IPS DF 6.9 (cell line): ENCODE measurements at regions not wholly inside any gene's neighbourhood (a gene's known extent, or its start where the extent isn't known, plus 50 kb on each side); places are given as distances from the start of the nearest gene placed in this dataset.
"Not testable (repeated sequence)": the region's sequence is repeated elsewhere in the genome, so short reads cannot be mapped to it uniquely, and the experiment has no call there.

ENCODE experiments used
- DNase-seq: peaks from one replicate; pipeline ENCODE4 v3.0.0-alpha.2; 2013; ENCODE audit warnings: low read depth, low spot score
- H3K27ac ChIP-seq: one replicate; pipeline ENCODE4 v1.5.1; 2013; ENCODE audit warnings: low read length, control low read depth
- H3K27me3 ChIP-seq: 2 replicates; pipeline ENCODE4 v1.6.1; 2013; ENCODE audit warnings: mild to moderate bottlenecking, low read length; ENCODE audit not compliant: control insufficient read depth, insufficient read depth
- H3K36me3 ChIP-seq: 2 replicates; pipeline ENCODE4 v1.6.1; 2013; ENCODE audit warnings: low read length; ENCODE audit not compliant: control insufficient read depth, insufficient read depth
- H3K4me1 ChIP-seq: 2 replicates; pipeline ENCODE4 v1.6.1; 2013; ENCODE audit warnings: low read length; ENCODE audit not compliant: control insufficient read depth, insufficient read depth
- H3K4me3 ChIP-seq: 2 replicates; pipeline ENCODE4 v1.5.1; 2013; ENCODE audit warnings: mild to moderate bottlenecking, low read length
- H3K9me3 ChIP-seq: 2 replicates; pipeline ENCODE4 v1.6.1; 2013; ENCODE audit warnings: low read length, inconsistent platforms; ENCODE audit not compliant: control insufficient read depth, insufficient read depth
- WGBS: extraction: QIAGEN DNeasy Blood & Tissue Kit; methylation state at CpG from one replicate; pipeline ENCODE4 v1.1.7; 2013; ENCODE audit warnings: mixed read lengths, missing lambda C conversion rate; ENCODE audit not compliant: insufficient read length, insufficient coverage; 5-methylcytosine and 5-hydroxymethylcytosine counted together

DNA sequence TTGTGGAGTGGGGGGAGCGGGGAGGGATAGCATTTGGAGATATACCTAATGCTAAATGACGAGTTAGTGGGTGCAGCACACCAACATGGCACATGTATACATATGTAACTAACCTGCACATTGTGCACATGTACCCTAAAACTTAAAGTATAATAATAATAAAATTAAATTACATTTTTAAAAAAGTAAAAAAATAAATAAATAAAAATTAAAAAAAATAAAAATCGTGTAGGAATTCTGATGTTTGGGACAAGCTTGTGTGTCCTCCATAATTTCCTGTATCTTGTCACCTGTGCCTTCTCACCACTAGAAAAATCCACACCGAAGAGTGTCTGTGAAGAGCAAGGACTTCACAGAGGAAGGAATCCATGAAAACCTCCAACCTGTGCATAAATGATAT lies 400.5 kb upstream of the MGMT start:
- no CpG with 5 or more reads among the region's 4 CpGs for WGBS
- H3K27me3 ChIP-seq: not testable (repeated sequence)

DNA sequence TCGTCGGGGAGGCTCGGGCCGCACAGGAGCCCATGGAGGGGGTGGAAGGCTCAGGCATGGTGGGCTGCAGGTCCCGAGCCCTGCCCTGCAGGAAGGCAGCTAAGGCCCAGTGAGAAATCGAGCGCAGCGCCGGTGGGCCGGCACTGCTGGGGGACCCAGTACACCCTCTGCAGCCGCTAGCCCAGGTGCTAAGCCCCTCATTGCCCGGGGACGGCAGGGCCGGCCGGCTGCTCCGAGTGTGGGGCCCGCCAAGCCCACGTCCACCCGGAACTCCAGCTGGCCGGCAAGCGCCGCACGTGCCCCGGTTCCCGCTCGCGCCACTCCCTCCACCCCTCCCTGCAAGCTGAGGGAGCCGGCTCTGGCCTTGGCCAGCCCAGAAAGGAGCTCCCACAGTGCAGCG lies 395.6 kb upstream of the MGMT start:
- not testable (repeated sequence) for H3K27ac ChIP-seq, H3K4me3 ChIP-seq, H3K4me1 ChIP-seq, H3K36me3 ChIP-seq, DNase-seq, H3K27me3 ChIP-seq, H3K9me3 ChIP-seq
- no CpG with 5 or more reads among the region's 29 CpGs for WGBS

More for the DNA sequence above, 400.5 kb upstream of the MGMT start:
- H3K27ac ChIP-seq, H3K9me3 ChIP-seq, H3K4me3 ChIP-seq, DNase-seq, H3K36me3 ChIP-seq, H3K4me1 ChIP-seq: not testable (repeated sequence)

DNA sequence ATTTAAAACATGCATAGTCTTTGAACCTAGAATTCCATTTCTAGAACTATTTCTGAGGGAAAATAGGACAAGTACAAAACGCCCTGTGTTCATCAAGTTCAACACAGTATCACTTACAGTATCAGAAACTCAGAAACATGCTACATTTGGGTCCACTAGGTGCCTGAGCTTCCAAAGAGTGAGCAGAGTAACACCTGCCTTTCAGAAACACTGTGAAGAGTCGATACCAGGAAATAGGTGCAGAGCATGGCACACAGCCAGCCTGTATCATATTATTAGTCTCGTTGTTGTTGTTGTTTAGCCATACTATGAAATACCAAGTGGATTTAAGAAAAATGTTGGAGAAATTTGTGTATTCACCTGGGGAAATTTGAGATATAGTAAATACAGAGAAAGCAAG lies 392.1 kb upstream of the MGMT start:
- H3K36me3 ChIP-seq: no peaks in the 10 kb centered on the region
- H3K4me3 ChIP-seq: no peak overlapping the region
- no peaks in the 10 kb centered on the region; the same call in 1 of the 2 replicates for H3K4me1 ChIP-seq
- H3K9me3 ChIP-seq: no peaks in the 10 kb centered on the region
- no peak for DNase-seq
- H3K27ac ChIP-seq: no peak overlapping the region
- H3K27me3 ChIP-seq: no peaks in the 10 kb centered on the region
- WGBS: no CpG with 5 or more reads among the region's 3 CpGs

GRCh38 chr10:129075508-129075907 lies 391.5 kb upstream of the MGMT start:
- H3K4me1 ChIP-seq: no peaks in the 10 kb centered on the region; the same call in 1 of the 2 replicates
- no peak for DNase-seq
- no CpG with 5 or more reads among the region's 6 CpGs for WGBS

GRCh38 chr10:129075927-129076326 lies 391.1 kb upstream of the MGMT start:
- no peak for DNase-seq
- Histone ChIP-seq H3K4me1 (no peaks in the 10 kb centered on the region; the same call in 1 of the 2 replicates), H3K27me3 (no peaks in the 10 kb centered on the region), H3K9me3 (no peaks in the 10 kb centered on the region), H3K36me3 (no peaks in the 10 kb centered on the region), H3K4me3 (no peak overlapping the region), H3K27ac (no peak overlapping the region)
- no CpG with 5 or more reads among the region's 11 CpGs for WGBS

More at GRCh38 chr10:129075508-129075907, 391.5 kb upstream of the MGMT start:
- no peaks in the 10 kb centered on the region for H3K9me3 ChIP-seq
- H3K27me3 ChIP-seq: no peaks in the 10 kb centered on the region
- H3K36me3 ChIP-seq: no peaks in the 10 kb centered on the region
- no peak overlapping the region for H3K4me3 ChIP-seq
- H3K27ac ChIP-seq: no peak overlapping the region

- H3K4me1 ChIP-seq: no peaks in the 10 kb centered on the region
- no peaks in the 10 kb centered on the region for H3K27me3 ChIP-seq
- no peaks in the 10 kb centered on the region for H3K36me3 ChIP-seq
- DNase-seq: no peak
- no CpG with 5 or more reads among the region's 3 CpGs for WGBS
- no peaks in the 10 kb centered on the region for H3K9me3 ChIP-seq
- no peak overlapping the region for H3K4me3 ChIP-seq
- H3K27ac ChIP-seq: no peak overlapping the region
Observed at GRCh38 chr10:129078346-129078745, 388.7 kb upstream of the MGMT start.

- H3K4me3 ChIP-seq: no peak overlapping the region
- no peaks in the 10 kb centered on the region for H3K4me1 ChIP-seq
- H3K27me3 ChIP-seq: no peaks in the 10 kb centered on the region
- no peaks in the 10 kb centered on the region for H3K36me3 ChIP-seq
- no peak overlapping the region for H3K27ac ChIP-seq
- no peaks in the 10 kb centered on the region for H3K9me3 ChIP-seq
- WGBS: no CpG with 5 or more reads among the region's 7 CpGs
- no peak for DNase-seq
Observed at GRCh38 chr10:129078746-129079145, 388.3 kb upstream of the MGMT start.

- Histone ChIP-seq H3K36me3 (no peaks in the 10 kb centered on the region), H3K27ac (no peak overlapping the region), H3K9me3 (no peaks in the 10 kb centered on the region), H3K4me3 (no peak overlapping the region), H3K27me3 (no peaks in the 10 kb centered on the region), H3K4me1 (no peaks in the 10 kb centered on the region)
- no peak for DNase-seq
- no CpG with 5 or more reads among the region's 3 CpGs for WGBS
Observed at GRCh38 chr10:129079705-129080104, 387.3 kb upstream of the MGMT start.

GRCh38 chr10:129085811-129086210 lies 381.2 kb upstream of the MGMT start:
- Histone ChIP-seq H3K27me3 (no peaks in the 10 kb centered on the region), H3K36me3 (no peaks in the 10 kb centered on the region), H3K27ac (no peak overlapping the region), H3K9me3 (no peaks in the 10 kb centered on the region), H3K4me1 (peaks cover 2% of the 10 kb centered on the region; the same call in 1 of the 2 replicates), H3K4me3 (no peak overlapping the region)
- no CpG with 5 or more reads among the region's 1 CpG for WGBS
- DNase-seq: no peak

DNA sequence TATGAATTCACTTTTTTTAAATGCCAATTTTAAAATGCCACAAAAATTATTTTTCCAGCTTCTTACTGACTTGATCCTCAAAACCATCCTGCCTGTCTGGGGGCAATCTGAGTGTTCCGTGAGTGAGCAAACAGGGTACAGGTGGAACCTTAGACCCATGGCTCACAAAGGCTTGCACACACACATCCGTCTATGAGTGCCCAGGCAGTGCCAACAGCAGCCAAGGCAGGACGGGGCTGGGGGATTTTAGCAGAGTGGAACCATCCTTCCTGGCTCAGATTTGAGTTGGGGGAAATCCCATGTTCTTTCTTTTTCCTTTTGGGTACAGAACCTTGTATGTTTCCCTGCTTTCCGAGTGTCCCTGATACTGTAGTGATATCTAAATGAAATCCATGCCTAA lies 377.7 kb upstream of the MGMT start:
- DNase-seq: no peak
- no CpG with 5 or more reads among the region's 4 CpGs for WGBS
- no peaks in the 10 kb centered on the region for H3K9me3 ChIP-seq

DNA sequence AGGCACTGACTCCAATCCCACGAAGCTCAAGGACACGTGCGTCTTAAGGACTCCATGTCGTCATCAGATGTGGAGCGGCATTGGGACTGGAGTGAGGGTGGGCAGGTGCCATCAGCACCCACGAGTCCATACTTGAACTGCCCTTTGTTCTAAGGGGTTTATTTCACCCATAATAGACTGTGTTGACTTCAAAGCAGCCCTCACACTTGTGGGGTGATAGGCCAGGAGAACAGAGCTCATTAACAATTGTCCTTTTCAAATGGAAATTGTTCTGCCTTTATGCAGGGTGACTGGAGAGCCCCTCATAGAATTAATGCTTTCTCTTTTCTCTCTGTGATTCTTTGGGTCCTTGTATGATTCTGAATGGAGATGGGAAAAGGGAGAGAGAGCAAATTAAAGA lies 376.9 kb upstream of the MGMT start:
- no CpG with 5 or more reads among the region's 6 CpGs for WGBS

More for the DNA sequence above, 377.7 kb upstream of the MGMT start:
- Histone ChIP-seq H3K27ac (no peak overlapping the region), H3K27me3 (no peaks in the 10 kb centered on the region), H3K4me1 (peaks cover 2% of the 10 kb centered on the region; the same call in 1 of the 2 replicates), H3K36me3 (no peaks in the 10 kb centered on the region), H3K4me3 (no peak overlapping the region)

More for the DNA sequence above, 376.9 kb upstream of the MGMT start:
- Histone ChIP-seq H3K4me1 (peaks cover 2% of the 10 kb centered on the region; the same call in 1 of the 2 replicates), H3K4me3 (no peak overlapping the region), H3K27ac (no peak overlapping the region), H3K36me3 (no peaks in the 10 kb centered on the region), H3K27me3 (no peaks in the 10 kb centered on the region), H3K9me3 (no peaks in the 10 kb centered on the region)
- no peak for DNase-seq
